Breast epithelium (tissue), 3 donors: ENCODE measurements at regions not wholly inside any gene's neighbourhood (a gene's known extent, or its start where the extent isn't known, plus 50 kb on each side); places are given as distances from the start of the nearest gene placed in this dataset.

Experiments used
- CTCF ChIP-seq, 3 donors: fragments of 450-650 bp; IDR thresholded peaks; one replicate each; pipeline ENCODE4 v1.5.1; 2016 to 2017; ENCODE audit warnings: antibody characterized with exemption in 3 of 3, mild to moderate bottlenecking in 3 of 3, moderate library complexity in 3 of 3
- POLR2A ChIP-seq: fragments of 450-650 bp; IDR thresholded peaks from one replicate; pipeline ENCODE4 v1.6.1; 2016; ENCODE audit warnings: antibody characterized with exemption, mild to moderate bottlenecking, moderate library complexity
- POLR2AphosphoS5 ChIP-seq, 3 donors: sonication (generic); formaldehyde crosslinking; IDR thresholded peaks; one replicate each; pipeline ENCODE4 v1.6.1; 2017; ENCODE audit warnings: antibody characterized with exemption in 3 of 3

- no peak for TF ChIP-seq POLR2A
- no peak for TF ChIP-seq CTCF (IDR thresholded peaks at IDR 0.05)
- TF ChIP-seq POLR2AphosphoS5 (IDR thresholded peaks at IDR 0.05) = no peak
These were observed 303.4 kb upstream of the MME start for GRCh38 chr3:154776549-154777225.
